ENCODE measurements at regions not wholly inside any gene's neighbourhood (a gene's known extent, or its start where the extent isn't known, plus 50 kb on each side); places are given as distances from the start of the nearest gene placed in this dataset.
A peak's percentile ranks its signal among the peaks of the same experiment; 100 is the strongest.

GRCh38 chr3:167958141-167958540, 137.6 kb downstream of the GOLIM4 start:
- DNase-seq (ENCODE audit: low read depth) = no peak

GRCh38 chr3:167952969-167953368, 142.8 kb downstream of the GOLIM4 start:
- no peak for DNase-seq (ENCODE audit: low read depth)

GRCh38 chr3:167950212-167950611, 145.5 kb downstream of the GOLIM4 start:
- no peak for DNase-seq (ENCODE audit: low read depth)

GRCh38 chr3:167941234-167941995, 154.3 kb downstream of the GOLIM4 start:
- peak; percentile 94 for DNase-seq (ENCODE audit: low read depth)

GRCh38 chr3:167940241-167940640, 155.5 kb downstream of the GOLIM4 start:
- peak; percentile 57 for DNase-seq (ENCODE audit: low read depth)

GRCh38 chr3:167938516-167938915, 157.2 kb downstream of the GOLIM4 start:
- no peak for DNase-seq (ENCODE audit: low read depth)

GRCh38 chr3:167936019-167936418, 159.7 kb downstream of the GOLIM4 start:
- no peak for DNase-seq (ENCODE audit: low read depth)

GRCh38 chr3:167930453-167930852, 165.3 kb downstream of the GOLIM4 start:
- DNase-seq (ENCODE audit: low read depth) = no peak

GRCh38 chr3:167929968-167930367, 165.8 kb downstream of the GOLIM4 start:
- no peak for DNase-seq (ENCODE audit: low read depth)

- DNase-seq (ENCODE audit: low read depth) = no peak
Measured at GRCh38 chr3:167928381-167928780, 167.3 kb downstream of the GOLIM4 start.

GRCh38 chr3:167920747-167921146, 175.0 kb downstream of the GOLIM4 start:
- no peak for DNase-seq (ENCODE audit: low read depth)

- DNase-seq (ENCODE audit: low read depth) = no peak
Measured at GRCh38 chr3:167919590-167919989, 176.1 kb downstream of the GOLIM4 start.

- peak; percentile 8 for DNase-seq (ENCODE audit: low read depth)
Measured at GRCh38 chr3:167918686-167919085, 177.0 kb downstream of the GOLIM4 start.

- no peak for DNase-seq (ENCODE audit: low read depth)
Measured at GRCh38 chr3:167918008-167918596, 177.6 kb downstream of the GOLIM4 start.

- DNase-seq (ENCODE audit: low read depth) = peak; percentile 42
Measured at GRCh38 chr3:167913219-167913835, 177.8 kb downstream of the SERPINI1 start.

GRCh38 chr3:167909952-167910351, 174.4 kb downstream of the SERPINI1 start:
- no peak for DNase-seq (ENCODE audit: low read depth)

- no peak for DNase-seq (ENCODE audit: low read depth)
Measured at GRCh38 chr3:167909504-167909896, 174.0 kb downstream of the SERPINI1 start.

- DNase-seq (ENCODE audit: low read depth) = no peak
Measured at GRCh38 chr3:167908746-167909503, 173.4 kb downstream of the SERPINI1 start.

GRCh38 chr3:167908221-167908620, 172.7 kb downstream of the SERPINI1 start:
- no peak for DNase-seq (ENCODE audit: low read depth)

- no peak for DNase-seq (ENCODE audit: low read depth)
Measured at GRCh38 chr3:167901138-167901537, 165.6 kb downstream of the SERPINI1 start.

GRCh38 chr3:167899093-167899492, 163.6 kb downstream of the SERPINI1 start:
- no peak for DNase-seq (ENCODE audit: low read depth)

GRCh38 chr3:167898091-167898490, 162.6 kb downstream of the SERPINI1 start:
- DNase-seq (ENCODE audit: low read depth) = no peak
